ENCODE measurements at regions not wholly inside any gene's neighbourhood (a gene's known extent, or its start where the extent isn't known, plus 50 kb on each side); places are given as distances from the start of the nearest gene placed in this dataset.

DNA sequence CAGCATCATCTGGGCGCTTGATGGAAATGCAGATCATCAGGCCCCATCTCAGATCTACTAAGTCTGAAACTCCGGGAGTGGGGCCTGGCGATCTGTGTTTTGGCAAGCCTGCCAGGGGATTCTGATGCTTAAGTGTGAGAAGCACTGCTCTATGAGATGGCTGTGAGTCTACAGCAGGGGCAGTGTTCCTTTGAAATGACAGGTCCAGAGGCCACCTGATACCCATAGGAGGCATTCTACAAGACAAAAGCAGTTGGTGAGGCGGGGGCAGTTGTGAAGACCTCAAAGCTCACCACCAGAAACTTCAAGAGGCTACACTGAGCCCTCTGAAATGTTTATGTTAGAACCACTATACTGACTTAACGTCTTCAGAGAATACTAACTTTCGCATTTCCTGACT, 86.9 kb upstream of the SPATA31D4 start:
- FAIRE-seq (no peak), DNase-seq (ENCODE audit: low spot score) (no peak)

DNA sequence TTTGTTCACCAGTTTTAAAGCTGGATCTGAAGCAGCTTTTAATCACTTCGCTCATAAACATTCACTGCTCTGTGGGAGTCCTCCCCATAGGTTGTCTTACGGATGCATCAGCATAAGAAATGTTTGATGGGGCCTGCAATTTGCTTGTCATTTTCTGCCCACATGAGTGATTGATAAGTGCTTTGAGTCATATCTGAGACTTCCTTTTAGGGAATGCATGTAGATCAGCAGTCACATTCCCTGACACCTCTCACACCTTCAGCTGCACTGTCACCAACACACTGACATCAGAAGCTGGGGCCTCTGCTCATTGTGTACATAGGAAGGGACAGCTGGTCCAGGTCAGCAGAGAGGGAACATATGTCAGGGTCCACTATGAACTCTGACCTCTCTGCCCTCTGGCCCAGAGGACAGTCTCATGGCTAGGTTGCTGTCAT, 84.1 kb upstream of the SPATA31D4 start:
- peak; percentile 90 for FAIRE-seq
- DNase-seq (ENCODE audit: low spot score): peak; percentile 93

DNA sequence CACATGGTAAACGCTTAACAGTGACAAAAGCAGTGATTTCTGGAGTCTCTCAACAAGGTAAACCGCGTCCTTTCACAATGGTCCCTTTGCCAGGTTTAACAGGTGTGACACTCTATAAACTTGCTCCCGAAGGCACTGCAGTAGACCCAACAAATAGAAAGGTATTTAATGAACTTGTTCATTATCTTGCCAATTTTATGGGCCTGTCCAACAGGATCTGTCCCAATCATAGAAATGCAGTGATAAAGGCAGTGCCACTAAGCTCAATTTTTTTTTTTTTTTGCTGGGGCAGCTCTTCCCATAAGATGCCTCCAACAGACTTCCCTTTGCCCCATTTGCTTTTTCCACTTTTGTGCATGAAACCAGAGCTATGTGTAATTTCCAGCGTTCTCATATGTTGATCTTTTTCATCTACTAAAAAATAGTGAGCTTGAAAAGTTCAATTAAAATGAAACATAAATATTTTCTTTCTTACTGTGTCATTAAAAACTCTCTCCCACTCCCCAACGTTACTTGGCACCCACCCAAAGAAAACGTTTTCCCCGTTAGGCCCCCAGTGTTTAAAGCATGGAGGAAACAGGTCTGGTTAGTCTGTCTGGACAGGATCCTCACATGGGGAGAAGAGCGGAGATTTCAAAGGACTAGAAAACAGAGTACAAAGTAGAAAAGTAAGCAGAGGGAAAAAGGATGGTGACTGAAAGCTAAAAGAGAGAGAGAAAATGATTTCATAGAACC, 80.9 kb upstream of the SPATA31D4 start:
- FAIRE-seq: no peak
- DNase-seq (ENCODE audit: low spot score): no peak

DNA sequence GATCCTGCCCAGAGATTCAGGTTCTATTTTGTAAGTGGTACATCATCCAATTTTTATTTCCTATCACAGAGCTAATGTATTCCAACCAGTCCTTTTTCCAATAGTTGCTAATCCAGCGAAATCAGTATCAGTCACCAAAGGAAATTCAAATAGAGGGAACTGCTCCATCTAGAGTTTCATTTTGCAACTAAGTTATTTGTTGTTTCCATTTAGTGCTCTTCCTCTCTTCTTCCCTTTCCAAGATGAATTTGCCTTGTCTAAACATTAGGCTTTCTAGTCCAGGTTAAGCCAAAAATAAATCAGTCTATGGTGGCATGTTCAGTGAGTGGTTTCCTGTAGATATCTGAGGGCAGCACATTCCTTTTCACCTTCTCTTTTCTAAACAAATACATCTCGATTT, 79.8 kb upstream of the SPATA31D4 start:
- FAIRE-seq (peak; percentile 58), DNase-seq (ENCODE audit: low spot score) (peak; percentile 26)

DNA sequence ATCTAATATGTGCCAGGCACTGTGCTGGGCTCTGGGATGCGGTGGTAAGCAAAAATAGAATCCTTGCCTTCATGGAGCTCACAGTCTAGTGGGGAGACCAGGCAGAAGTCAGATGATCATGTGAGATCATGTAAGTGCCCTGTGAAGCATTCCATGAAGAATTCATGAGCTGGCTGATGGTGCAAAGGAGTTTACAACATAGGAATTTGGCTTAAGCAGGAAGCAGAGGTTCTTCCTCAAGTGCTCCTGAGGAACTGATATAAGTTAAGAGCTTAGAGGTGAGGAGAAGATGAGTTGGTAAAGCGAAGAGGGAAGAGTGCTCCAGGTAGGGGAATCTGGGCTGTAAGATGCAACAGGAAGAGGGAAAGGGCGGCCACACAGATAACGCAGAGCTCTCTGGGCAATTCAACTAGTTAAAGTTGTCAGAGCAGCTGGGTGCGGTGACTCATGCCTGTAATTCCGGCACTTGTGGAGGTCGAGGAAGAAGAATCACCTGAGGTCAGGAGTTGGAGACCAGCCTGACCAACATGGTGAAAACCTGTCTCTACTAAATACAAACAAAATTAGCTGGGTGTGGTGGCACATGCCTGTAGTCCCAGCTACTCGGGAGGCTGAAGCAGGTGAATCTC, 78.5 kb upstream of the SPATA31D4 start:
- DNase-seq (ENCODE audit: low spot score) (peak; percentile 40), FAIRE-seq (no peak)

DNA sequence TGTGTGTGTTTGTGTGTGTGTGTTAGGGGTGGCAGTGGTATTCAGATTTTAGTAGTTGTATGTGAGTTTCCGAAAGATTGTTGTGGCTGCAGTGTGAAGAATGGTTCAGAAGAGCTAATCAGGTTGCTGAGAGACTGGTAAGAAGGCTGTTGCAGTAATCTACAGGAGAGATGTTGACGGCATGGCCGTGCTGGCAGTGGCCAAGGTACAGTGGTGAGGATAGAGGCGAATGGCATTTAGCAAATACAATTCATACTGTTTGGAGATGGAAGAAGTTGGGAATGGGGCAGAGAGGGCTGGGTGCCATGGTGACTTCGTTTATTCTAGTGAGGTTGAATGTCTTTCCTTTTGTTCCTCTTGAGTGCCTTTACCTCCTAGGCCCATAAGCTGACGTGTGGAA, 77.5 kb upstream of the SPATA31D4 start:
- DNase-seq (ENCODE audit: low spot score) (no peak), FAIRE-seq (no peak)

DNA sequence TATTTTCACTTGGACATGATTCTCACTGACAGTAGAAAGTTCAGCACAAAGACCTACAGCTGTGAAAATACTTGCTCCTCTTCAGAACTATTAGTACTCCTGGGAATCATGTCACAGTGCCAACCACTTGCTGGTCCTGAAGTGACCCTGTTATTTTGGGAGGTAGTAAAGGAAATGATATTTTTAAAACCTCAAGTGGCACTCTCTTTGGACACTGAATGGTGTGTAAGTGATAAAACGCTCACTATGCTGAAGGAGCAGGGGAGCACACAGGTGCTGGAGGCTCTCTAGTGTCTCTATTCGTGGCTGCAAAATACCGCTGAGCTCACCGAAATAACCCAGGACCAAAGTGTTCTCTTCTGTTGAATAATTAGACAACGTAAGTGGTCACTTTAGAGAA, 76.9 kb upstream of the SPATA31D4 start:
- FAIRE-seq: no peak

DNA sequence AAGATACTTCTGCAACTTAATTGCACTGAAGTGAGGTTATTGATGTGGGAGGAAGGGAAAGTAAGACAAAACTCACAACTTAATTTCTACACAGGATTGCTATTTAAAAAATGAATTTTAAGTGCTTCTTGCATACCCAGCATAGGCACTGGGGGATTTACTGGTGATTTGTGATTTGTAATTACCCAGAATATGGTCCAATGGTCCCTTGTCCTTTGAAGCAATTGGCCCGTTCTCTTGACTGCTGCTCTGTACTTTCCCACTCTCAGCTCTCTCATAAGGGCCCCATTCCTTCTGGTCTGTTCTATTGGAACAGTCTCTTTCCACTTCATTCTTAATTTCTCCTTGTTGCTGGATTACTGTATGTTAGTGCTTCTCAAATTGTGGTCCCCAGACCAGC, 75.4 kb upstream of the SPATA31D4 start:
- DNase-seq (ENCODE audit: low spot score): no peak
- FAIRE-seq: no peak

More for the DNA sequence above, 76.9 kb upstream of the SPATA31D4 start:
- no peak for DNase-seq (ENCODE audit: low spot score)

DNA sequence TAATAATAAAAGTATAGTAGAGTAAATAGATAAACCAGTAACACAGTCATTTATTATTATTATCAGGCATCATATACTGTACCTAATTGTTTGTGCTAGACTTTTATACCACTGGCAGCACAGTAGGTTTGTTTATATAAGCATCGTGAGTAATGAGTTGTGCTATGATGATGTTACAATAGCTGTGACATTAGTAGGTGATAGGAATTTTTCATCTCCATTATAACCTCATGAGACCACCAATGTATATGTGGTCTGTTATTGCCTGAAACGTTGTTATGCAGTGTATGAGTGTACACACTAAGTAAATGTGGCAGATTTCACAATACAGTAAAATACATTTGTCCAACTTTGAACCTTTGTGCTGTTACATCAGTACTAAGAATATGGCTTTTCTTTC, 72.7 kb upstream of the SPATA31D4 start:
- DNase-seq (ENCODE audit: low spot score) (no peak), FAIRE-seq (no peak)

DNA sequence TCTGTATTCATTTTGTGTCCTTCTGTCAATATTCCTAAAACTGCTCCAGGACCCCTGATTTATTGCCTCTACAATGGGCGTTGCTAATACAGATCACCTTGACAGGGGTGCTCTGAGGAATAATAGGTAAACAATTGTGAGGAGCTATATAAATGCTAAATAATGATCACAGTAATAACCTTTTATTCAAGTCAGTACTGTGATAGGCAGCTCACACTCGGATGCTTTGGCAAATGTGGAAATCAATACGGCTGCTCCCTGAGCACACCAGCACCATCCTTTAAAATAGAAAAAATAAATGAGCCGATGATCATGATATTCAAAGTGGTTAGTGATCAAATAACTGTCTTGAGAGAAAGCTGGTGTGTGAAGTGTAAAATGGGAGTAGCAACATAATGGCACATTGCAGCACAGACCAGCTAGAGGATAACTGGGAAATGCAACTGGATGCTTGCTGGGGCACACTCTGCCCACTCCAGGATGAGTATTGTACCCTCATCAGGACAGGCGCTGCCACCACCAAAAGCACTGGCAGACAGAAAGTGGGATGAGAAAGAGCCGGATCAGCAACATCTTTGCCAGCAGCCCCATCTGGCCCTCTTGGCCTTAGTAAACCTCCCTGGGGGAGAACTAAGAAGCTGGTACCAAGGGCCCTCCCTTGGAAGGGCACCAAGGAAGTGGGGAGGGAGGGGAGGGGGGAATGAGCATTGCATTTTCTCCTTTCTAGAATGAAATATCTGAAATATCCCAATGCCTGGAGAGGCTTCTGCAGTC, 69.4 kb upstream of the SPATA31D4 start:
- DNase-seq (ENCODE audit: low spot score) (no peak), FAIRE-seq (no peak)

DNA sequence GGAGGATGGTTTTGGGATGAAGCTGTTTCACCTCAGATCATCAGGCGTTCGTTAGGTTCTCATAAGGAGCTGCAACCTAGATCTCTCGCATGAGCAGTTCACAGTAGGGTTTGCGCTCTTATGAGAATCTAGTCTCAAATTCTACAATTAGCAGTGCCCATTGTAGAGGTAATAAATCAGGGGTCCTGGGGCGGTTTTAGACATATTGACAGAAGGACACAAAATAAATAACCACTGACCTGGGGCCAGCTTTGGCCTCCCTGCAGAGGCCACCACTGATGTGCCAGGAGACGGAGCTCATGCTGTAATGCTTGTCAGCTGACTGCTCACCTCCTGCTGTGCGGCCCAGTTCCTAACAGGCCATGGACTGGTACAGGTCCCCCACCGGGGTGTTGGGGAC, 67.6 kb upstream of the SPATA31D4 start:
- no peak for FAIRE-seq
- DNase-seq (ENCODE audit: low spot score): no peak

DNA sequence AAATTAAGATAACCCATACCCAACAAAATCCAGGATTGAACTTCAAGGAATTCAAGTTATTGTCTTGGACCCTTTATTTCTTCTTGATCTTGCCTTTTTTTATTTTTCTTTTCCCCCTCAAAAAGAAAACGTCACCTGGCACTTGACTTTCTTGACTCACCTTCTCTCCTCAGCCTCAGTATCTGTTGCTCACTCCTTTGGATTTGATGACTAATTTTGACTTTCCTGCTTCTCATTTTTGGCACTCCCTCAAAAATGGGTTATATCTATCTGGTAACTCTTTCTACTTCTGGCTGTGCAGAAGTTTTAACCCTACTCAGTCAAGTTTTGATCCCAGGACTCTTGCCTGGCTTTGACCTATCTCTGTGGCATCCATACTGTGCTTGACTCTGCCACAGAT, 66.6 kb upstream of the SPATA31D4 start:
- peak; percentile 79 for DNase-seq (ENCODE audit: low spot score)
- FAIRE-seq: peak; percentile 93

DNA sequence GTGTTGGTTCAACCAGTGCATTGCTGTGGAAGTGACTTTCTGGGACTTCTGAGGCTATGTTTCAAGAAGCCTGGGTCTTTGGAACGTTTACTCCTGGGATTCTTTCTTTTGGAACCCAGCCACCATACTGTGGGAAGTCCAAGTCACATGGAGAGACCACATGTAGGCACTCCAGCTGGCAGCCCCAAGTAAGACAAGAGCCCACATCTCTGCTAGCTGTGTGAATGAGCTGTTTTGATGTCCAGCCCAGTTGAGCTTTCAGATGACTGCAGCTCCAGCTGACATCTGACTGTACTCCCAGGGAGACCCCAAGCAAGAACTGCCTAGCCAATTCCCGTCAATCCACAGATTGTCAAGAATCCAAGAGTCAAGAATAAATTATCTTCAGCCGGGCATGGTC, 60.1 kb upstream of the SPATA31D4 start:
- peak; percentile 70 for DNase-seq (ENCODE audit: low spot score)
- FAIRE-seq: peak; percentile 90

DNA sequence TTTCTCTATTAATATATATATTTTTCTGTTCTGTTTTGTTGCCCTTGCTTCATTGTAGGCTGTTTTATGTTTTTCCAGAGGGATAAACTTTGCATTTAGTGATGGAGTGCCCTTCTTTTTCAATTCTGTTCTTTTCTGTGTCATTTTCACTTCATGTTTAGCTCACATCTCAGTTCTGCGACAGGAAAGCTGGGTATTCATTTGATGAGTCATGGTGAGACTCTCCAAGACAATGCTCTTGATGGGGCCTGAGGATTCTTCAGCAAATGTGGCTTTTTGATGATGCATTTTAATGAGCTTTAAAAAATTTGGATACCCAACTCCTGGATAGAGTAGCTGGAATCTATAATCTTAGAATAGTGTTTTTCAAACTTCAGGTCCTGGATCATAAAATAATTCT, 56.5 kb upstream of the SPATA31D4 start:
- FAIRE-seq: peak; percentile 91
- DNase-seq (ENCODE audit: low spot score): peak; percentile 62

DNA sequence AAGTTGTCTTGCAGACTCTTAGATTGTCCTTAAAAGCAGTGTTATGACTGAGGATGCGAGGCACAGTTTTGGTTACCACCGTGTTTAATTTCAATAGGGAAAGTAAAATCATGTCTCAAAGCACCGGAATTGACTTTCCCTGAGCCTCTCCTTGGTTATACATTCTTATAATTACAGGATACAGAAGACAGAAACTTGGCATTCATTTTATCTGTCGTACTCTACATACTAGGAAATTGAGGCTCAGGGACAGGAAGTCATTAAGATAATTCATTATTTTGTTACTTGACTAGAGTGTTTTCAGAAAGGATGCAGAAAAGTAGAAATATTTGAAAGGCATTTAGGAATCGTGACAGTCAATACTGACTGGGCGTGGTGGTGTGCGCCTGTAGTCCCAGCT, 54.0 kb upstream of the SPATA31D4 start:
- no peak for FAIRE-seq
- DNase-seq (ENCODE audit: low spot score): no peak

DNA sequence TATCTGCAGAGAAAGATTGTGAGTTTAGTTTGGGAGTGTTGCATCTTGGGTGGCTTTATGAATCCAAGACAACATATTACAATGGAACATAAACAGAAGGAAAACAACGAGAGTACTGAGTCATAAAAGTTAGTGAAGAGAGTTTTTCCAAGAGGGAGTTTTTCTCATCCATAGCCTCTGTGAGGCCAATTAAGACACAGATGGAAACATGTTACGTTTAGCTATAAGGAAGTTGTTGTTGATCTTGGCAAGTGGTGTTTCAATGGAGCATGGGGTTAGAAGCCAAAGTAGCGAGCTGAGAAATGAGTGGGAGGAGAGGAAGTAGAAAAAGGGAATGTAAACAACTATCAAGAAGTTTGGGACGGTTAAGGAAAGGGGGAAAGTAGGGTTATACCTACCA, 53.3 kb upstream of the SPATA31D4 start:
- DNase-seq (ENCODE audit: low spot score) (no peak), FAIRE-seq (no peak)

DNA sequence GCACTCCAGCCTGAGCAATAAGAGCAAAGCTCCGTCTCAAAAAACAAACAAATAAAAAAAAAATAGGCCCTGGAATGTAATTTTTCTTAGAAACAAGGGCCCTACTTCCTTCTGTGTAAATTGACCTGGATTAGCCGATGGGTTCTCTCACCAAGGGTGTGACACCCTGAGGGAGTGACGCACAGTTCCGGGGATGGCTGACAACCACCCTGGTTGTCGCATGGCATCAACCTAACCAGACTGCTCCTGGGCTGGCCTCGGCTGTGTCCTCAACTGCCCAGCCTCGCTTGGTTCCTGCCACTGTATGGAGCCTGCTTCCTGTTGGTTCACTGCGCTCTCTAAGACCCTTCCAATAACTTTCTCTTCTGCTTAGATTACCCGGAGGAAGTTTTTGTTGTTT, 51.2 kb upstream of the SPATA31D4 start:
- DNase-seq (ENCODE audit: low spot score) (no peak), FAIRE-seq (no peak)
